ENCODE measurements at regions not wholly inside any gene's neighbourhood (a gene's known extent, or its start where the extent isn't known, plus 50 kb on each side); places are given as distances from the start of the nearest gene placed in this dataset.

- no peak for DNase-seq (ENCODE audit: low read depth)
Measured at GRCh38 chr9:18233776-18234445, 240.0 kb upstream of the ADAMTSL1 start.

GRCh38 chr9:18235181-18235908 is 238.6 kb upstream of the ADAMTSL1 start:
- no peak for DNase-seq (ENCODE audit: low read depth)

- DNase-seq (ENCODE audit: low read depth), result no peak
Measured at GRCh38 chr9:18236336-18236735, 237.6 kb upstream of the ADAMTSL1 start.

- DNase-seq (ENCODE audit: low read depth), result no peak
Measured at GRCh38 chr9:18237776-18238175, 236.2 kb upstream of the ADAMTSL1 start.

- DNase-seq (ENCODE audit: low read depth), result peak; percentile 48
Measured at GRCh38 chr9:18238254-18238653, 235.7 kb upstream of the ADAMTSL1 start.

GRCh38 chr9:18238752-18239447 is 235.1 kb upstream of the ADAMTSL1 start:
- no peak for DNase-seq (ENCODE audit: low read depth)

GRCh38 chr9:18240213-18240612 is 233.7 kb upstream of the ADAMTSL1 start:
- no peak for DNase-seq (ENCODE audit: low read depth)

- no peak for DNase-seq (ENCODE audit: low read depth)
Measured at GRCh38 chr9:18245911-18246310, 228.0 kb upstream of the ADAMTSL1 start.

GRCh38 chr9:18250053-18250452 is 223.9 kb upstream of the ADAMTSL1 start:
- DNase-seq (ENCODE audit: low read depth), result no peak

- DNase-seq (ENCODE audit: low read depth), result no peak
Measured at GRCh38 chr9:18253950-18254349, 220.0 kb upstream of the ADAMTSL1 start.

- peak; percentile 79 for DNase-seq (ENCODE audit: low read depth)
Measured at GRCh38 chr9:18255158-18255629, 218.8 kb upstream of the ADAMTSL1 start.

- no peak for DNase-seq (ENCODE audit: low read depth)
Measured at GRCh38 chr9:18255747-18256146, 218.2 kb upstream of the ADAMTSL1 start.

- DNase-seq (ENCODE audit: low read depth), result no peak
Measured at GRCh38 chr9:18256568-18256967, 217.4 kb upstream of the ADAMTSL1 start.

GRCh38 chr9:18260521-18260920 is 213.4 kb upstream of the ADAMTSL1 start:
- DNase-seq (ENCODE audit: low read depth), result no peak

GRCh38 chr9:18261181-18261580 is 212.8 kb upstream of the ADAMTSL1 start:
- DNase-seq (ENCODE audit: low read depth), result no peak

GRCh38 chr9:18263377-18263776 is 210.6 kb upstream of the ADAMTSL1 start:
- DNase-seq (ENCODE audit: low read depth), result no peak

- DNase-seq (ENCODE audit: low read depth), result peak; percentile 38
Measured at GRCh38 chr9:18268381-18268780, 205.6 kb upstream of the ADAMTSL1 start.

GRCh38 chr9:18269561-18269960 is 204.4 kb upstream of the ADAMTSL1 start:
- peak; percentile 62 for DNase-seq (ENCODE audit: low read depth)

GRCh38 chr9:18274693-18275092 is 199.3 kb upstream of the ADAMTSL1 start:
- DNase-seq (ENCODE audit: low read depth), result peak; percentile 36

GRCh38 chr9:18275313-18275990 is 198.5 kb upstream of the ADAMTSL1 start:
- DNase-seq (ENCODE audit: low read depth), result no peak

- no peak for DNase-seq (ENCODE audit: low read depth)
Measured at GRCh38 chr9:18281291-18281690, 192.7 kb upstream of the ADAMTSL1 start.

GRCh38 chr9:18294229-18294628 is 179.7 kb upstream of the ADAMTSL1 start:
- no peak for DNase-seq (ENCODE audit: low read depth)
